AG04450 (cell line): ENCODE measurements at regions not wholly inside any gene's neighbourhood (a gene's known extent, or its start where the extent isn't known, plus 50 kb on each side); places are given as distances from the start of the nearest gene placed in this dataset.

ENCODE experiments used
- CTCF ChIA-PET: fragments of 300-600, 350-600 bp; formaldehyde crosslinking; extraction: SDS; loops from one replicate; lab custom pipeline; 2022; ENCODE audit warnings: antibody characterized with exemption, inconsistent platforms; lab: Charles Lee
- POLR2A ChIA-PET: fragments of 350-600 bp; formaldehyde crosslinking; extraction: SDS; loops from one replicate; lab custom pipeline; 2021; ENCODE audit warnings: antibody characterized with exemption, inconsistent platforms; lab: Yijun Ruan, JAX
- DNase-seq: peaks from one replicate; pipeline ENCODE4 v3.0.0-alpha.2; 2011; ENCODE audit warnings: low read depth, low spot score
- H3K27ac ChIP-seq: one replicate; pipeline ENCODE4 v1.5.1; 2012; ENCODE audit warnings: low read depth, low read length, control low read depth
- H3K27me3 ChIP-seq: one replicate; pipeline ENCODE4 v1.6.0; 2012; ENCODE audit warnings: low read length; ENCODE audit not compliant: control insufficient read depth, insufficient read depth
- H3K4me3 ChIP-seq: 2 replicates; pipeline ENCODE4 v1.5.1; 2011; ENCODE audit warnings: mild to moderate bottlenecking, low read depth, low read length, control low read depth
- H3K9me3 ChIP-seq: 2 replicates; pipeline ENCODE4 v1.5.1; 2012; ENCODE audit warnings: low read length; ENCODE audit not compliant: control insufficient read depth, insufficient read depth
- CTCF ChIP-seq: IDR thresholded peaks from 2 replicates; pipeline ENCODE4 v1.5.1; 2011; ENCODE audit warnings: low read depth, low read length, control low read depth, inconsistent platforms

DNA sequence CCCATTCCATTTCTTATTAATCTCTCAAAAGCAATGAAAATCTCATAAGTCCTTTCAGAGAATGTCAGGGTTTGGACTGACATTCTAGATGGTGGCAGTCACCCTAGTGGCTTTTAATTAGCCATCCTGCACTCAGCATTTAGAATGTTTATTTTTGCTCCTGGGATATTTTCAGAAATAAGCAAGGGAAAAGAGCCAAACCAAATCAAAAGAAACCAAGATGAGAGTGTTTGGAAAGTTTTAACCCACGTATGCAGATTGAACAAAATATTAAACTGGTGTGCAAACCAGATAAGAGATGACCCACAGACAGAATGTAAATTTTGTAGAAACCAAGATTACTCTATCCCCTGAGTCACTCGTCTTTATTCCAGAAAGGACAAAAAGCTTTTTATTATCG, 275.8 kb downstream of the SQOR start:
- TF ChIP-seq CTCF: no peak
- no peak for DNase-seq
- ChIA-PET POLR2A (no interaction called here), CTCF (no interaction called here)
- no peak overlapping the region for H3K27ac ChIP-seq
- H3K9me3 ChIP-seq: no peaks in the 10 kb centered on the region
- H3K27me3 ChIP-seq: no peaks in the 10 kb centered on the region
- H3K4me3 ChIP-seq: no peak overlapping the region

GRCh38 chr15:45913451-45913850, 278.6 kb downstream of the SQOR start:
- POLR2A ChIA-PET: no interaction called here
- CTCF ChIA-PET: no interaction called here
- DNase-seq: no peak
- Histone ChIP-seq H3K27me3 (no peaks in the 10 kb centered on the region), H3K4me3 (no peak overlapping the region), H3K9me3 (no peaks in the 10 kb centered on the region), H3K27ac (no peak overlapping the region)
- no peak for TF ChIP-seq CTCF

DNA sequence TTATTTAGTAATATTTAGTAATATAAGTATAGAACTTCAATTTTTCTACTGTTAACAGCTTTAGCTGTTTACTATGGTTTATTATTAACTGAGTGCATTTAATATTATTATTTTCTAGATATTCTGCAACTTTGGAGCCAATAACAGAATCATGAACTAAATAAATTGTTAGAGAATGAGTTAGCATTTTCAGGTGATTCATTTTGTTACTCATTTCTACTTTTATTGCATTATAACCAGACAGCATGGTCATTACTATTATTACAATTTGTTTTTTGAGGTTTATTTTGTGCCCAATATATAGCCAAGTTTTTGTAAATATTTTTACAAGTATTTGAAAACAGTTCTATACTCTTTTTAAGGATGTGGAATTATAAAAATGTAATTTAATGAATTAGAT, 279.6 kb downstream of the SQOR start:
- CTCF ChIA-PET: no interaction called here
- peaks cover 4% of the 10 kb centered on the region for H3K9me3 ChIP-seq
- no peaks in the 10 kb centered on the region for H3K27me3 ChIP-seq
- no peak overlapping the region for H3K4me3 ChIP-seq
- POLR2A ChIA-PET: no interaction called here
- DNase-seq: no peak
- H3K27ac ChIP-seq: no peak overlapping the region
- TF ChIP-seq CTCF: no peak

DNA sequence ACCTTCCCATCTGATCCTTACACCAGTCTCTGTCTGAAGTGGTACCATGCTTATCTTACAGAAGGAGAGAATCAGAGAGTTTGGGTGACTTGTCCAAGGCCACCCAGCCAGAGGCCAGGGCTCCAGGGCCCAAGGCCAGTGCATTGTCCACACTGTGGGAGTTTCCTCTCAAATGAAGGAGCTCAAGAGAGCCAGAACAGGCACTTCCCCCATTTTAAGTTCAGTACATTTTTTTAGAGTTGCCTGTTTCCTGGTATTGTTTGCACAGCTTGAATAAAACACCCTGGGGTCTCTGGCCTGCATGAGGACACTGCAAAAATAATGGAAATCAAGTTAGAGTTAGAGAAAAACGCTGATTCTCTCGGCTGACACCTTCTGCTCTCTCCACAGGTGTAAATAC, 284.0 kb downstream of the SQOR start:
- ChIA-PET POLR2A (no interaction called here), CTCF (no interaction called here)
- no peak overlapping the region for H3K27ac ChIP-seq

GRCh38 chr15:45919806-45920205, 285.0 kb downstream of the SQOR start:
- no peaks in the 10 kb centered on the region for H3K27me3 ChIP-seq
- no peak for TF ChIP-seq CTCF
- peaks cover 4% of the 10 kb centered on the region for H3K9me3 ChIP-seq
- H3K4me3 ChIP-seq: no peak overlapping the region
- no peak overlapping the region for H3K27ac ChIP-seq
- no peak for DNase-seq
- ChIA-PET POLR2A (no interaction called here), CTCF (no interaction called here)

More for the DNA sequence above, 284.0 kb downstream of the SQOR start:
- no peak for DNase-seq
- no peak for TF ChIP-seq CTCF
- Histone ChIP-seq H3K9me3 (peaks cover 4% of the 10 kb centered on the region), H3K4me3 (no peak overlapping the region), H3K27me3 (no peaks in the 10 kb centered on the region)
